Glomerular visceral epithelial cell (primary cell): ENCODE measurements at regions not wholly inside any gene's neighbourhood (a gene's known extent, or its start where the extent isn't known, plus 50 kb on each side); places are given as distances from the start of the nearest gene placed in this dataset.

Experiments used
- DNase-seq: peaks from one replicate; pipeline ENCODE4 v3.0.0-alpha.2; 2016; ENCODE audit errors: extremely low spot score

DNA sequence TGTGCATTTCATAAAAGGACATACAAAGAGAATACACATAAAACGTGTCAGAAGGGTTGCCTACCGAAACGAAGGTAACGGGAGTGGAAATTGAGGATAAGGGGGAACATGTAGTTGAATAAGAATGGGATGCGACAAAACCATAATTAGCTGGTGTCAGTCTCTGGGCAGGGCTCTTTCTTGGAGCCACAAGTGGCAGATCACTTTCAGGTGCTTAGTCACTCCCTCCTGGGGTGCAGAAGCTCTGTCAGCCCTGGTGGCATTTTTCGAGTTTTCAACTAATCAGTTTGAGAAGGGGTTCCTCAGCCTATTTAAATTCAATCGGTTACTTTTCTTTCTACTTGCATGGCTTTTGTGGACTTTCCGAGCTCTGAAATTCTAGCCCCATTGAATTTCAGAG lies 133.9 kb upstream of the IGSF21 start:
- no peak for DNase-seq

DNA sequence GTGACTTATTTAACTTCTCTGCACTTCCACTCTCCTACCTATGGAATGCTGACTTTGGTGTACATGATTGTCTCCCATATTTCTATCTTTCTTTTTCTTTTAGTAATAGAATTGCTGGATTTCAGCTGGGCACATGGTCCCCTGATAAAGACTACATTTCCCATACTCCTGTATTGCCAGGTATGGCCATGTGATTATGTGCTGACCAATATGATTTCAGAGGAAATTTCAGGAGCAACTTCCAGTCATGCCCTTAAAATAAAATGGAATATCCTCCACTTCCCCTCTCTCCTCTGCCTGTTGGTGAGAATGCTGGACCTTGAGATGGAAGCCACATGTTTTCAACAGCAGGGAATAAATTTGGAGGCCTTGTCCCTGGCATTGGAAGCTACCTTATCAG lies 130.7 kb upstream of the IGSF21 start:
- DNase-seq, result no peak

DNA sequence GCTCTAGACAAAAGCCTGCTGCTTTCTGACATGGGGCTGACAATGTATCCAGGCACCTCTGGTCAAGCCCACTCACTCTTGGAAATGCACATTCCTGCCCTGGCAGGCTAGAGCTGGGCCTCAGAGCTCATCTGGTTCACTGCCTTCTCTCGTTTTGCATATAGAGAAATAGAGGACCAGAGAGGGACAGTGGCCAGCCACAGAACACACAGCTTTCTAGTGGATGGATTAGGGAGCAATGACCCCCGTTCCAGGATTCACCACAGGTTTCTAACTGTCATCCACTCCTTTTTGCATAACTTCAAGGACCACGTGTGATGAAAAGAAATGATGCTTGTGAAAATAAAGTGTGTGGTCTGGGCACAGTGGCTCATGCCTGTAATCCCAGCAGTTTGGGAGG lies 129.6 kb upstream of the IGSF21 start:
- DNase-seq, result no peak

DNA sequence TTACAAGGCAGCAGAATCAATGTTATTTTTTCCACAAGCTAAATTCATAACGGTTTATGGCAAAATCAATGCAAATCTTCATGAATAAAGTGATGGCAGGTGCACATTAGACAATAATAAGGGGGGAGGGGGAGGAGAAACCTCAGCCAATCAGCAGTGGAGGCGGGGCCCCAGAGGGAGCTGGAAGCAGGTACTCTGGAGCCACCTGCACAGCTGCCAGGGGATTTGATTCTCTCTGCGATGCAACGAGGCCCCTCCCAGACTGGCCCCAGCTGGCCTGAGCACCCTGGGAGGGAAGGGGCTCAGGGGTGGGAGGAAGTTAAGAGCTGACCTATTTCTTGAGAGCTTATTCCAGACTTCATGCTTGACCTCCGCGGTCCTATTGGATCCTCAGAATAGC lies 127.8 kb upstream of the IGSF21 start:
- DNase-seq, result no peak

DNA sequence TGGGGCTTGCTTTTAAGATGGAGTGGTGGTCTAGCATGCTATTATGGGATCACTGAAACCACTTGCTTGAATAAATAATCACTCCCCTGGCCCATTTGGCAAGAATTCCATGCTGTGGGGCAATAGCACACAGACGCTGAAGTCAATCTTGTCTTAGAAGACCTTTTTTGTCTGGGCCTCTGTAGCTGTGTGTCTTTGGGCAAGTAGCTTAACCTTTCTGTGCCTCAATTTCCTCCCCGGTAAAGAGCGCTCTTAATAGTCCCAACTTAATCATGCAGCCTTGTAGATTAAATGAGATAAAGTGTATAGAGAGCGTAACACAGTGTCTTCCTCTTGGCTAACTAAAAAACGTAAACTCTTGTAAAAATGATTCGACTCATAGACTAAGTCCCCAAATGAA lies 125.4 kb upstream of the IGSF21 start:
- DNase-seq, result no peak

DNA sequence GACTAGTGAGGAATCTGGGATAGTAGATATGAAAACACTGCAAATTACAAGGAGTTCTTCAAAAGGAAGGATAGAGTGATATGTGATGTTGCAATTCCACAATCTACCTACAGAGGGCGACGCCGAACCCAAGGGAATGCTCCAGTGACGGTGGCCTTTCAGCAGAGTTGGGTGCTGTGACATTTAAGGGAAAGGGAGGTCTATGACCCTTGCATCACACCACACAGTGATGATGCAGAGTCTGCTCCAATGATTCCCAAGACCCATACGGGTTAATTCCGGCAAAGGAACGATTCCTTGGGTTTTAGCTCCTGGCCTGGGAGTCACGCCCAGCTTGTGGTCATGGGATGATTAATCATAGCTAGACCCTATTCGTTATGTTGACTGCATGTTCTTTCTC lies 123.0 kb upstream of the IGSF21 start:
- DNase-seq, result peak; percentile 2

DNA sequence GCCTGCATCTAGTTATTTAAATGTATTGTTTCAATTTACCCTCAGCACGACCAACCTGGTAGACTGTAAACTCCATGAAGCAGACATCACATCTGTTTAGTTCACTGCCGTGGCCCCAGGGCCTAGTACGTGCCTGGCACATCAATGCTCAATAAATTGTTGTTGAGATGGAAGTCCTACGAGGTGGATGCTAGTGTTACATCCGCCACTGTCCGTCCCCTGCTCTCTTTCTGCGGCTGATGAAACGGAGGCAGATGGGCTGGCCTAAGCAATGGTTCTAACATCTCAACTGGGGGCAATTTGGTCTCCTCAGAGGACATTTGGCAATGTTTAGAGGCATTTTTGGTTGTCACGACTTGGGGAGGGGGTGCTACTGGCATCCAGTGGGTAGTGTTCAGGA lies 121.4 kb upstream of the IGSF21 start:
- no peak for DNase-seq

DNA sequence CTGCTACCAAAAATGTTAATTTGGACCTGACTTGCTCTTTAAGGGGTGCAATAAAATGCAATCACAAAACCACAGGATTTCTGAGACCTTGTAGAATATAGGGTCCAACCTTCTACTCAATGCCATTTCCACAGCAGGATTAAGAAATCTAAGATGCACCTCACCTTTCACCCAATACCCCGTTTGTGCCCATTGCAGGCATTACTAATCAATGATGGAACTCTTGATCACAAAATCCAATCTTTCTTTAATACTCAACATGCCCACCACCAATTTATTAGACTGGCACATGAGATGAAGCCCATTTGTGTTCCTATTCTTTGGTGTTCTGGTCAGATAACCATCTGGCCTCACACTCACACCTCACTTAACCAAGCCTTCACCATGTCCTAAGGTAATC lies 117.2 kb upstream of the IGSF21 start:
- no peak for DNase-seq

DNA sequence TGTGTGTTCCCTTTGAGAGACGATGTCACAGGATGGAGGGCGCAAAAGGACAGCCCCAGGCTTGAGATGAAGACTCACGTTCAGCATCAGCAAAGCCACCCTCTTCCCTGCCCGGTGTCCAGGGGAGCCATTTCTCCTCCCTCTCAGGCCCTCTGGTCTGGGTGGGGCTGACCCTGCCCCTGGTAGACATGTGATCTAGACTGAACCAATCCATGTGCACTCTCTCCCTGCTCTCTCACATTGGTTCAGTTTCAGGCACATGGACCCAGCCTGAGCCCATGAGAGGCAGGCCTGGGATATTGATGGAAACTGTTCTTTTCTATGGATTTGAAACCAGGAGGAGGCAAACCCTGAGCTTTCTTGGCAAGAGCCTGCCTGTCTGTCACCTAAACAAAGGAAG lies 115.6 kb upstream of the IGSF21 start:
- DNase-seq, result no peak

DNA sequence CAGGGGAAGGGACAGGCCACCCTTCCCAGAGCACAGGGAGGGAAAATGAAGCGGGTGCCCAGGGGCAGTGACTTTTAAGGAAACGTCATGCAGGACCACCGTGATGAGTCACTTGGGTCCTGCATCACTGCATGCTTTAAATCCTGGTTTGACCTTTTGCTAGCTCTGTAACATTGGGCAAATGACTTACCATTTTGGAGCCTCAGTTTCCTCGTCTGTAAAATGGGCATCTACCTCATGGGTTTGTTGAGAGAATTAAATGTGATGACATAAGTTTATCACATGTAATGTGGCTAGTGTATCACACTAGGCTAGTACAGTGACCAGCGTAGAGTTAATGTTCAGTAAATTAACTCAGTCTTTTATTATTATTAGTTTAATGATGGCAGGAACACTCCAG lies 114.8 kb upstream of the IGSF21 start:
- no peak for DNase-seq

DNA sequence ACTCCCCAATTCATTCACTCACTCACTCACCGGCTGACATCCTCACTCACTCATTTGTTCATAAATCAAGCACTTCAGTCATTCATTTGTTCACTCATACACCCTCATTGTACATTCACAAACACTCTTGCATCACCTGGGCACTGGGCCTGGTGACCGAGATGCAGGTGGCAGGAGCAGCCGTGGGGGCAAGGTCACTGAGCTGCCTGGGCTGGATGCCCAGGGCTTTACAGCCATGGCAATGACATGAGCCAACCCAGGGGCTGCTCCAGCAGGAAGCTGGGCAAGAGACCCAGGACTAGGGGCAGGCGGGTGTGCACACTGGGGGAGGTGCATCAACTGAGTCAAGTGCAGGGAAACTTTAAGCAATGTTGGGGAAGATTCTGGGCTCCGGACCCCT lies 113.6 kb upstream of the IGSF21 start:
- DNase-seq, result no peak

DNA sequence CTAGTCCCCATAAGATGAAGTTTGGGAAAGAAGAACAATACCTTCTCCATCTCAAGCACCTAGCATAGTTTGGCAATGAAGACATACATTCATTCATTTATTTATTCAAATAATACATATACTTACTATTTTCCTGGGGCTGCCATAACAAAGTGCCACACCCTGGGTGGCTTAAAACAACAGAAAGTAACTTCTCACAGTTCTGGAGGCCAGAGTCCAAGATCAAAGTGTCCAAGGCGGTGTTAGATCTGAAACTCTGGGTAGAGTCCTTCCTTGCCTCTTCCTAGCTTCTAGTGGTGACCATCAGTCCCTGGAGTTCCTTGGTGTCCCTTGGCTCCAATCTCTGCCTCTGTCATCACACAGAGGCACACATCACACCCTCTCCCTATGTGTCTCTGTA lies 112.1 kb upstream of the IGSF21 start:
- no peak for DNase-seq

DNA sequence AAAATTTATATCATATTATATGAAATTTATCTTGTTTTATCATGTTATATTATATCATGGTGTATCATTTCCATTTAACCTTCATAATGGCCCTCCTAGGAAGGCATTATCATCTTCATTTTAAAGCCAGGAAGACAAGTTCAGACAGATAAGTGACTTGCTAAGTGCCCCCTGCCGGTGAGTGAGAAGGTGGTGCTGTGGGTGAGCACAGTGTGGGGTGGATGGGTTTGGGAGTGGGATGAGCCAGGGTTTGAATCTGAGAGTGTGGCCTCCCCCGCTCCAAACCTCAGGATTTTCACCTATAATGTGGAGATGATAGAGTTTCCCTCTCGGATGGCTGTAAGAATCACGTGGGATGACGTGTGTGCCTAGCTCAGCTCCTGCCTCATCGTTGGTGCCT lies 108.7 kb upstream of the IGSF21 start:
- no peak for DNase-seq

DNA sequence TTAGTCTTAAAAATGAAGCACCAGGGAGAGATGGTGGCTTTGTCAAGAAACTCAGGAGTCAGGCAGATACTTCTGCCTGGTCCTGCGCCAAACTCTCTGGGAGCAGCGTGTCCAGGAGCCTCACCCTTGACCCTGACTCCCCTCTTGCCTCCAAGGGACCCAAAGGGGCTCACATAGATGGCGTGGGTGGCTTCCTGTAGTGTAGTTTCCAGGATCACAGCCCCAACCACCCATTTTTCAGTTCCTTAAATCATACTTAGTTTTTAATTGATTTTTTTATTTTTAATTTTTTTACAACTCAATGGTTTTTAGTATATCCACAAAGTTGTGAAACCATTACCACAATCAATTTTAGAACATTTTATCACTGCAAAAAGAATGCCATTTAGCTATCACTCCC lies 107.7 kb upstream of the IGSF21 start:
- no peak for DNase-seq

DNA sequence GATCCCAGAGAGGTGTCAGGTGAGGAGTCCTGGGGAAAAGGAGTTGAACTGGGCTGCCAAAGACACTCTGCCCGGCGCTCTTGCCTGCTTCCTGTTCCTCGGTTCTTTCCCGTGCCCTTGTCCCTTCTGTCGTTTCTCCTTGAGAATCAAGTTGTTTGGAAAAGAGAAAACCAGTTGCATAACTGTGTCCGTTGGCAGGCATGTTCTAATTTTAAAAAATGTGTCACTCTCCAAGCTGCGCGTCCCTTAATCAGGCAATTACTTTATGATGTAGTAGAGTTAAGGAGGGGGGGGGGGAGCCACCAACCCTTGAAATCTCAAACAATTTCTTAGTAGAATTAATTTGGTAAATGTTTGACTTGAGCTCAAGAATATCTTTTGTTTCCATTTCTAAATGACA lies 105.9 kb upstream of the IGSF21 start:
- no peak for DNase-seq

DNA sequence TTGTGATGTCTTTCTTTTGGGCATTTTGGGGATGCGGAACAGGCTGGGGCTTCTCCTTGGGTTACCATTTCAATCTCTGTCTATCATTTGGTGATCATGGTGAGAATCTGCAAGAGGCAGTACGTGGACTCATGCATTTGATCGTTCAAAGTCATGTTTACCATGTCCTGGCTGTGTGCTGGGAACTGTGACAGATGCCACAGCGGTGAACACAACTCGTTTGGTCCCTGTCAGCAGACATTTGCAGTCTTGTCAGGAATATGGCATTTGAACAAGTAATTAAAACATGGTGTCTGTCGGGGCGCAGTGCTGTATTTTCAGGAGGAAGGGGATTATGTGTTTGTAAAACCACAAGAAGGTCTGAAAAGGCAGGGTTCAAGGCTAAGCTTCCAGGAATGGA lies 103.3 kb upstream of the IGSF21 start:
- DNase-seq, result no peak

DNA sequence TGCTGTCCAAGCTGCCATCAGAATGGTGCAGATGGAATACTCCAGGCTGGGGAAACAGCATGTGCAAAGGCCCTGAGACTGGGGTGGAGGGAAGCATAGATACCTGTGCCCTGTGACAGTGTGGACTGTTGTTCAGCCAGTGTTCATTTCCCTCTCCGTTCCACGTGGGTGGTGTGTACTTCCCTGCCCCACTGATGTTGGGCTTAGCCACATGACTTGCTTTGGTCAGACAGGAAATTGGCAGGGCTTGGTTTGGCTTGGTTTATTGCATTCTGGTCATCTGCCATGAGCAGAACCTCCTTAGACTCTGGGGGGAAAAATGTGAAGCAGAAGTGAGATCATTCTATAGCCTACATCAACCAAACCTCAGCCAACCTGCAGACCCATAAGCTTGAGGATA lies 102.4 kb upstream of the IGSF21 start:
- no peak for DNase-seq

DNA sequence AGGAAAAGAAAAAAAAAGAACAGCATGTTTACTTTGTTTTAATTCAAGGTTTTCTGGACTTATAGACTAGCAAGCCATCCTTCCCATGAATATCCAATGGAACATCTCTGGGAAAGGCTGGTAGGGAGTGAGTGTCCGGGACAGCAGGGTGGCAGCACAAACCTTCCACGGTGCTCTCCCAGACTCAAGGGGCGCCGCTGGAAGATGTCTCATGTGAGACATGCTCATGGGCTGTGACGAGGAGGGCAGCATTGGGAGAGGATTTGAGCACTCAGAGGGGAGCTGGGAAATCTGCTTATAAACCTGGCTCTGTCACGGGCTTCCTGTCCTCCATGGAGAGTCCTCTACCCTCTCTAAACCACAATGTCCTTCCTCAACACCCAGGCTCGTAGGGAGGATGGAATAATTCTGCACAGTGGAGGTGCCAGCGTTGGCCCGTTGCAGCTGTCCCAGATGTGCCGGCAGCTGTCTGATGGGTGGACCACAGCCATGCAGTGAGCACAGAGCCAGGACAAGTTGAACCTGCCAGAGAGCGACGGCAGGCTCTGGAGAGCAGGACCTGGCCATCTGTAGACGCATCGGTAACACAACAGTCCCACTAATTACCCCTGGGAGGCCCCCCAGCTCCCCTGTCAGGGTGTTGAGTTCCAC lies 100.1 kb upstream of the IGSF21 start:
- no peak for DNase-seq

DNA sequence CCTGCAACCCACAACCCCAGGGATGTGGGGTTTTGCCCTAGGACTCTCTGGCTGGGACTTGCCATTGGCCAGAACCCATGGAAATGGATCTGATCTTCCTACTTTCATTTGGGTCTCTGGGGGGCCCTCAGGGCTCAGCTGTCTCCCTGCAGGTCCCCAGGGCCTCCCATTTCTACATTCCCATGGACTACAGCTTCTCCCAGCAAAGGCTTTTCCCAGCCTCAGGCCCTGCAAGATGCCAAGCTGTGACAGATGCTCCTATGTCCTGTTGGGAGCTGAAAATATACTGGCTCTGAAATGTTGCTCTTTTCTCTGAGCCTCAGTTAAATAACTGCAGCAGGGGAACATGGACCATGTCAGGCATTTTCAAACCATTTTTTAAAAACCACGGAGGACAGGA lies 99.5 kb upstream of the IGSF21 start:
- no peak for DNase-seq

DNA sequence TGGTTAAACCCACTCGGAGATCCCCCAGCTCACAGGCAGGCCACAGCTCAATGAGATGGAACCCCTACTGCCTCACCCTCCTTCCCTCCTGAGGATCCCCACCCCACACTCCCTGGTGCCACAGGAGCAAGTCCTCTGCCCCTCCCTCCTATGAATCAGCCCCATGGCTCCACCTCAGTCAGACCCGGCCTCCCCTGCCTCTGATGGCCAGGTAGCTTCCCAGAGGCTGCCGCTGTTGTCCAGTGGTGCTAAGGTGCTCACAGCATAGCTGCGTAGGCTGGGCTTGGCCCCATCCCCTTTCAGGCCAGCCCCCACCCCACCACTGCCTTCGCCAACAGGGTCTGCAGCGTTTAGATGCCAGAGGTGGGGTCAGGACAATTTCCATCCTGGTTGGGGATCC lies 98.5 kb upstream of the IGSF21 start:
- no peak for DNase-seq

DNA sequence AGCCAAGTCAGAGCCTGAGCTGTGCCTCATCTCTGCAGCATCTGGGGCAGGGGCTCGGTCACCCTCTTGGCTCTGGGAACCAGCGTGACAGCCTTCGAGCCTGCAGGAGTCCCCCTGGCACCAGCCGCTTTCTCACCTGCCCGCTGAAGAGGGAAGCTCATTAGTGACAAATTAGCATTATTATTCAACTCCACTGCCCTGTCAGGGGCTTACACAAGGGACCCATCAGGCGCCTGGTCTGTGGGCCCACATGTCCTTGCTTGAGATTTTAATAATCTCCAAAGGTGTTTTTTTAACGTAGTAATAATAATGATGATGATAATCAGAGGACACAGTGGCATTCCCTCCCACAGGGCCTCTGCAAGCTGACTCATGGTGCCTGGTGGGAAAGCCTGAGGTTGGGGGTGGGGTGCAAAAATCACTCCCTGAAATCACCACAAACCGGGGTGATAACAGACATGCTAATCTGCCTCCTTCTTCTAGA lies 98.1 kb upstream of the IGSF21 start:
- no peak for DNase-seq

DNA sequence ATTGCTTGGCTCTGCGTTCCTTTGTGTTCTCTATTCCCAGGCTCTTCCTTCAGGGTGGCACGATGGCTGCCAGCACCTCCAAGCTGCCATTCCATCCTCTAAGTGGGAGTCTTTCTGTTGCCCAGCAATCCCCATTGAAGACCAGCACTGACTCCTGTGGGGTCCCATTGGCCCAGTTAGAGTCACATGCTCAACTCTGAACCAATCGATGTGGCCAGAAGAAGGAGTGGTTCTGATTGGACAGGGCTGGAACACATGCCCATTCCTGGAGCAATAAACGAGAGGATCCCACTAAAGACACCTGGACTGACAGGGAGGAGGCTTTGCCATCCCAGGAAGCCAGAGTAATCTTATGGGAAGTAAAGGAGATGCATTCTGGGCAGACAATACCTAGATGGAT lies 97.2 kb upstream of the IGSF21 start:
- DNase-seq, result no peak

DNA sequence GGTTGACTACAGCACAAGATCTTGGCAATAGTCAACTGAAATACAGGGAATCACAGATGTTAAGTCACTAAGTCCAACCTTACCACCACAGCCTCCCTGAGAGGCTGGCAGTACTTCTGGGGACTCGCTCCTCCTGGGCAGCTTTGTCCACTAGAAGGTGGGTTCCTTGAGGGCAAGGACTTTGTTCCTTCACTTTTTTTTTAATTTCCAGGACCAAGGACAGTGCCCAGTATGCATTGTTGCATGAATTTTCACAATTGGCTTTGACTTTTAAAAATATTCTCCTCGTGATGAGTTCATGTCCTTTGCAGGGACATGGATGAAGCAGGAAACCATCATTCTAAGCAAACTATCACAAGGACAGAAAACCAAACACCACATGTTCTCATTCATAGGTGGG lies 96.7 kb upstream of the IGSF21 start:
- DNase-seq, result no peak

DNA sequence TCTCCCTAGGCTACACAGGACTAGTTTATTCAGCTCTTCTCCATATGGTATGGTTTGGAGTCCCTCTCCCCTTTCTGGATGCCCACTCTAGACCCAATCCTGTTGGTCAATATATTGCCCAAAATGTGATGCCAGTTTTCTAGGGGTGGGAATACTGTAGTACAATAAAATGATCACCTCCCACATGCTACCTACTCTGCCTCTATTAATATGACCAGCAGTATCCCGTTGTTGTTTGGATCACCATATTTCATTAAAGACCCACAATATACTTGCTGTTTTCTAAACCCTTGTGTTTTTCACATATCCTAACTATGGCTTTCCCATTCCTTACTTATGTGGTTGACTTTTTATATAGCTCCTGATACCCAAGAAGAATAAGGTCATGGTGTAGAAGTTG lies 95.9 kb upstream of the IGSF21 start:
- no peak for DNase-seq

DNA sequence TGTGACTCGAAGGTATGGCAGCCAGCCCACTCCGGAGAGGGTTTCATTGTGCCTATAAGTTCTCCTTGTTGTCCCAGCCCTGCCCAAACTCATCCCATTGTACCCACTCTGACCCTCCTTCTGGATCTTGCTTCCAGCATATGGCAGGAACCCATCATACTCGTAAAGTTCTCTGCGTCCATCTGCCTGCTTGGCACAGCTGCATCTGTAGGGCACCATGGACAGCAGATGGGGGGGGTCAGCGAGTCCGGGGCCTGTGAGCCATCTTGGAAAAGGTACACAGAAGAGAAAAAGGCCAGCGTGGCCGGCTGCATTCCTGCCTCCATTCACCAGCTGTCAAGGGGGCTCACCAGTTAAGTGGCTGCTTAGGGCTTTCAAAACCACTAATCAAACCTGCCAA lies 94.9 kb upstream of the IGSF21 start:
- DNase-seq, result no peak
